GM12878 (cell line): ENCODE measurements at regions not wholly inside any gene's neighbourhood (a gene's known extent, or its start where the extent isn't known, plus 50 kb on each side); places are given as distances from the start of the nearest gene placed in this dataset.

ENCODE experiments used
- ATAC-seq: fragments of 200-7000 bp; cut with Tn5 transposase; 3 replicates; pipeline ENCODE4 v1.9.1; 2020; ENCODE audit warnings: mild to moderate bottlenecking, moderate library complexity
- BruUV-seq: library from RNA; stranded (reverse); fragments of 400-500 nt; replicated peaks from 2 replicates; lab custom pipeline; 2021; lab: Mats Ljungman, UMichigan
- CTCF ChIA-PET: fragments of 300-600 bp; sonication (Branson Sonifier 250); formaldehyde crosslinking; extraction: SDS; loops from one replicate; lab custom pipeline; 2021; ENCODE audit warnings: inconsistent platforms; lab: Yijun Ruan, JAX
- POLR2A ChIA-PET: fragments of 350-600 bp; formaldehyde crosslinking; extraction: SDS; loops from one replicate; lab custom pipeline; 2021; ENCODE audit warnings: inconsistent platforms; lab: Charles Lee
- RAD21 ChIA-PET: fragments of 300-600 bp; sonication (Branson Sonifier 250); formaldehyde crosslinking; loops from one replicate; lab custom pipeline; 2023; ENCODE audit warnings: antibody characterized with exemption; ENCODE audit not compliant: unreplicated experiment; lab: Charles Lee
- SMC1A ChIA-PET: fragments of 300-600 bp; sonication (Branson Sonifier 250); formaldehyde crosslinking; loops from one replicate; lab custom pipeline; 2023; ENCODE audit not compliant: unreplicated experiment, uncharacterized antibody; lab: Charles Lee
- DNase-seq: peaks from one replicate; pipeline ENCODE4 v3.0.0-alpha.2; 2011; ENCODE audit warnings: low read depth, low spot score
- FAIRE-seq: peaks from 3 replicates; lab custom pipeline; 2011; peaks lifted over from hg19 to GRCh38; lab: Jason Lieb, UNC
- H2AFZ ChIP-seq: 2 replicates; pipeline ENCODE4 v1.6.0; 2011; ENCODE audit warnings: low read depth, low read length, control low read depth; ENCODE audit not compliant: control insufficient read depth
- H3K27ac ChIP-seq: 2 replicates; pipeline ENCODE4 v1.5.1; 2011; ENCODE audit warnings: control low read depth; ENCODE audit not compliant: control insufficient read depth, insufficient read depth
- H3K27me3 ChIP-seq, 2 experiments: replicated peaks in 1 of 2; 2 replicates each; pipeline versions ENCODE4 v1.6.0 to v1.6.1; 2011; ENCODE audit warnings: low read length in 1 of 2; ENCODE audit not compliant: control insufficient read depth in 2 of 2, insufficient read depth in 2 of 2
- H3K36me3 ChIP-seq, 2 experiments: 2 replicates each; pipeline ENCODE4 v1.5.1; 2011; ENCODE audit warnings: low read length in 1 of 2; ENCODE audit not compliant: control insufficient read depth in 2 of 2, insufficient read depth in 2 of 2
- H3K4me1 ChIP-seq: 2 replicates; pipeline ENCODE4 v1.6.1; 2011; ENCODE audit warnings: mild to moderate bottlenecking, low read length, moderate library complexity, mixed read lengths; ENCODE audit not compliant: control insufficient read depth, insufficient read depth
- H3K4me2 ChIP-seq: 2 replicates; pipeline ENCODE4 v1.6.0; 2011; ENCODE audit warnings: control low read depth; ENCODE audit not compliant: control insufficient read depth, insufficient read depth
- H3K4me3 ChIP-seq: fragments of 200-600 bp; sonication (generic); 2 replicates; pipeline ENCODE4 v1.5.1; 2016
- H3K79me2 ChIP-seq: 2 replicates; pipeline ENCODE4 v1.6.0; 2011; ENCODE audit warnings: low read length; ENCODE audit not compliant: control insufficient read depth, insufficient read depth
- H3K9ac ChIP-seq: 2 replicates; pipeline ENCODE4 v1.8.0; 2011; ENCODE audit warnings: low read length, control low read depth, mixed read lengths; ENCODE audit not compliant: control insufficient read depth, insufficient read depth
- H3K9me3 ChIP-seq: replicated peaks from 3 replicates; pipeline ENCODE4 v1.5.1; 2011; ENCODE audit warnings: mild to moderate bottlenecking, low read length; ENCODE audit not compliant: control insufficient read depth, insufficient read depth
- H4K20me1 ChIP-seq: 2 replicates; pipeline ENCODE4 v1.6.0; 2011; ENCODE audit not compliant: control insufficient read depth, insufficient read depth
- ATF3 ChIP-seq: IDR thresholded peaks from 2 replicates; pipeline ENCODE4 v1.6.1; 2011; ENCODE audit warnings: low read depth, mild to moderate bottlenecking, low read length, moderate library complexity, borderline replicate concordance; ENCODE audit errors: extremely low read depth
- FOS ChIP-seq: IDR thresholded peaks from 3 replicates; pipeline ENCODE4 v1.6.1; 2011; ENCODE audit warnings: borderline replicate concordance; ENCODE audit not compliant: insufficient read length; ENCODE audit errors: extremely low read depth
- FOXK2 ChIP-seq: fragments of 450-650 bp; IDR thresholded peaks from 2 replicates; pipeline ENCODE4 v1.6.1; 2017; ENCODE audit warnings: mild to moderate bottlenecking, moderate library complexity
- FOXM1 ChIP-seq: IDR thresholded peaks from 2 replicates; pipeline ENCODE4 v1.6.1; 2012; ENCODE audit warnings: low read depth, mild to moderate bottlenecking, inconsistent platforms, low read length, moderate library complexity
- GABPA ChIP-seq: IDR thresholded peaks from 2 replicates; pipeline ENCODE4 v1.6.1; 2014; ENCODE audit warnings: antibody characterized with exemption, low read depth, mild to moderate bottlenecking, inconsistent platforms
- HDGF ChIP-seq: fragments of 450-650 bp; IDR thresholded peaks from 2 replicates; pipeline ENCODE4 v1.6.1; 2016; ENCODE audit warnings: antibody characterized with exemption
- JUNB ChIP-seq: IDR thresholded peaks from 2 replicates; pipeline ENCODE4 v1.6.1; 2016; ENCODE audit warnings: antibody characterized with exemption, mild to moderate bottlenecking
- KLF5 ChIP-seq: fragments of 450-650 bp; IDR thresholded peaks from 2 replicates; pipeline ENCODE4 v1.6.1; 2014; ENCODE audit warnings: mild to moderate bottlenecking; ENCODE audit not compliant: partially characterized antibody
- MEF2A ChIP-seq: IDR thresholded peaks from 2 replicates; pipeline ENCODE4 v1.6.1; 2011; ENCODE audit warnings: low read depth, mild to moderate bottlenecking, low read length, moderate library complexity; ENCODE audit not compliant: insufficient read depth
- PKNOX1 ChIP-seq: fragments of 450-650 bp; IDR thresholded peaks from 2 replicates; pipeline ENCODE4 v1.6.1; 2016; ENCODE audit warnings: mild to moderate bottlenecking
- RUNX3 ChIP-seq: IDR thresholded peaks from 2 replicates; pipeline ENCODE4 v1.6.1; 2012; ENCODE audit warnings: low read length, inconsistent platforms
- SIX5 ChIP-seq: IDR thresholded peaks from 2 replicates; pipeline ENCODE4 v1.6.1; 2011; ENCODE audit warnings: mild to moderate bottlenecking, low read depth, low read length, moderate library complexity; ENCODE audit not compliant: severe bottlenecking
- SPI1 ChIP-seq: IDR thresholded peaks from 2 replicates; pipeline ENCODE4 v1.6.1; 2011; ENCODE audit warnings: low read depth, mild to moderate bottlenecking, low read length, moderate library complexity, borderline replicate concordance; ENCODE audit not compliant: insufficient read depth
- SUZ12 ChIP-seq: fragments of 200-600 bp; sonication (generic); IDR thresholded peaks from one replicate; pipeline ENCODE4 v1.6.1; 2018; ENCODE audit warnings: antibody characterized with exemption, mild to moderate bottlenecking; ENCODE audit not compliant: unreplicated experiment
- WRNIP1 ChIP-seq: IDR thresholded peaks from 2 replicates; pipeline ENCODE4 v1.6.1; 2011; ENCODE audit warnings: low read depth, low read length, improper control_type of control experiment, borderline replicate concordance
- WGBS: methylation state at CpG from one replicate; pipeline ENCODE4 v1.1.6; 2016; ENCODE audit warnings: low lambda C conversion rate; ENCODE audit not compliant: insufficient replicate concordance, insufficient coverage; ENCODE audit errors: missing lambda C conversion rate; 5-methylcytosine and 5-hydroxymethylcytosine counted together
- in situ Hi-C: fragments of 300-500 bp; cut with MboI; formaldehyde crosslinking; loops from 9 replicates; pipeline ENCODE4 v1.14.3; 2018; ENCODE audit warnings: mixed read lengths
- intact Hi-C: fragments of 100-400 bp; cut with micrococcal nuclease; formaldehyde crosslinking; loops from one replicate; pipeline ENCODE4 v1.14.2; 2022; ENCODE audit not compliant: unreplicated experiment
- TF ChIP-seq, protein P1 (sequence below): fragments of 450-650 bp; IDR thresholded peaks from 2 replicates; pipeline ENCODE4 v1.6.1; 2017; ENCODE audit warnings: mild to moderate bottlenecking
- TF ChIP-seq, protein P2 (sequence below): fragments of 450-650 bp; formaldehyde crosslinking; IDR thresholded peaks from 2 replicates; pipeline ENCODE4 v1.4.0; 2020; ENCODE audit warnings: mild to moderate bottlenecking, moderate library complexity

- no peak for TF ChIP-seq ATF3
These were observed 66.5 kb downstream of the FAM9B start (continued) for GRCh38 chrX:8967461-8967860.

- H4K20me1 ChIP-seq: no peaks in the 10 kb centered on the region
- ATAC-seq (no peak), FAIRE-seq (no peak), DNase-seq (no peak)
- no peak overlapping the region for H2AFZ ChIP-seq
- H3K9me3 ChIP-seq: no peaks in the 10 kb centered on the region
- H3K4me3 ChIP-seq: no peak overlapping the region
- H3K27ac ChIP-seq: no peak overlapping the region
- H3K36me3 ChIP-seq: no peaks in the 10 kb centered on the region
- in situ Hi-C loops: no loop called here
- intact Hi-C loops: loop anchor here (10.0 kb wide), 1 partner anchor 1014 kb away; no protein-coding TSS in a partner anchor
- H3K79me2 ChIP-seq: no peaks in the 10 kb centered on the region
- H3K27me3 ChIP-seq: no peaks in the 10 kb centered on the region
- ChIA-PET RAD21 (no interaction called here), SMC1A (no interaction called here), POLR2A (no interaction called here), CTCF (no interaction called here)
- 0% methylated on average over 3 of the region's 3 CpGs for WGBS
- H3K4me2 ChIP-seq: no peak overlapping the region
- no peak overlapping the region for H3K9ac ChIP-seq
- no peaks in the 10 kb centered on the region for H3K4me1 ChIP-seq
- no TSS peak for BruUV-seq
- TF ChIP-seq KLF5: no peak
- TF ChIP-seq, protein P1, sequence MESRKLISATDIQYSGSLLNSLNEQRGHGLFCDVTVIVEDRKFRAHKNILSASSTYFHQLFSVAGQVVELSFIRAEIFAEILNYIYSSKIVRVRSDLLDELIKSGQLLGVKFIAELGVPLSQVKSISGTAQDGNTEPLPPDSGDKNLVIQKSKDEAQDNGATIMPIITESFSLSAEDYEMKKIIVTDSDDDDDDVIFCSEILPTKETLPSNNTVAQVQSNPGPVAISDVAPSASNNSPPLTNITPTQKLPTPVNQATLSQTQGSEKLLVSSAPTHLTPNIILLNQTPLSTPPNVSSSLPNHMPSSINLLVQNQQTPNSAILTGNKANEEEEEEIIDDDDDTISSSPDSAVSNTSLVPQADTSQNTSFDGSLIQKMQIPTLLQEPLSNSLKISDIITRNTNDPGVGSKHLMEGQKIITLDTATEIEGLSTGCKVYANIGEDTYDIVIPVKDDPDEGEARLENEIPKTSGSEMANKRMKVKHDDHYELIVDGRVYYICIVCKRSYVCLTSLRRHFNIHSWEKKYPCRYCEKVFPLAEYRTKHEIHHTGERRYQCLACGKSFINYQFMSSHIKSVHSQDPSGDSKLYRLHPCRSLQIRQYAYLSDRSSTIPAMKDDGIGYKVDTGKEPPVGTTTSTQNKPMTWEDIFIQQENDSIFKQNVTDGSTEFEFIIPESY: no peak
- no peak for TF ChIP-seq SUZ12
- no peak for TF ChIP-seq FOXK2
- TF ChIP-seq SIX5: no peak
- TF ChIP-seq, protein P2, sequence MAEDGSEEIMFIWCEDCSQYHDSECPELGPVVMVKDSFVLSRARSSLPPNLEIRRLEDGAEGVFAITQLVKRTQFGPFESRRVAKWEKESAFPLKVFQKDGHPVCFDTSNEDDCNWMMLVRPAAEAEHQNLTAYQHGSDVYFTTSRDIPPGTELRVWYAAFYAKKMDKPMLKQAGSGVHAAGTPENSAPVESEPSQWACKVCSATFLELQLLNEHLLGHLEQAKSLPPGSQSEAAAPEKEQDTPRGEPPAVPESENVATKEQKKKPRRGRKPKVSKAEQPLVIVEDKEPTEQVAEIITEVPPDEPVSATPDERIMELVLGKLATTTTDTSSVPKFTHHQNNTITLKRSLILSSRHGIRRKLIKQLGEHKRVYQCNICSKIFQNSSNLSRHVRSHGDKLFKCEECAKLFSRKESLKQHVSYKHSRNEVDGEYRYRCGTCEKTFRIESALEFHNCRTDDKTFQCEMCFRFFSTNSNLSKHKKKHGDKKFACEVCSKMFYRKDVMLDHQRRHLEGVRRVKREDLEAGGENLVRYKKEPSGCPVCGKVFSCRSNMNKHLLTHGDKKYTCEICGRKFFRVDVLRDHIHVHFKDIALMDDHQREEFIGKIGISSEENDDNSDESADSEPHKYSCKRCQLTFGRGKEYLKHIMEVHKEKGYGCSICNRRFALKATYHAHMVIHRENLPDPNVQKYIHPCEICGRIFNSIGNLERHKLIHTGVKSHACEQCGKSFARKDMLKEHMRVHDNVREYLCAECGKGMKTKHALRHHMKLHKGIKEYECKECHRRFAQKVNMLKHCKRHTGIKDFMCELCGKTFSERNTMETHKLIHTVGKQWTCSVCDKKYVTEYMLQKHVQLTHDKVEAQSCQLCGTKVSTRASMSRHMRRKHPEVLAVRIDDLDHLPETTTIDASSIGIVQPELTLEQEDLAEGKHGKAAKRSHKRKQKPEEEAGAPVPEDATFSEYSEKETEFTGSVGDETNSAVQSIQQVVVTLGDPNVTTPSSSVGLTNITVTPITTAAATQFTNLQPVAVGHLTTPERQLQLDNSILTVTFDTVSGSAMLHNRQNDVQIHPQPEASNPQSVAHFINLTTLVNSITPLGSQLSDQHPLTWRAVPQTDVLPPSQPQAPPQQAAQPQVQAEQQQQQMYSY (CRISPR knock-in tag): no peak
- no peak for TF ChIP-seq MEF2A
- no peak for TF ChIP-seq JUNB
- TF ChIP-seq GABPA: no peak
- TF ChIP-seq FOXM1: no peak
- no peak for TF ChIP-seq PKNOX1
- TF ChIP-seq RUNX3: 0 out of 2 replicates have a peak, but pooled peaks have one; percentile 5
- peak; percentile 66; the same call in 1 of the 2 replicates for TF ChIP-seq SPI1
- TF ChIP-seq FOS: no peak
- TF ChIP-seq HDGF: no peak
- TF ChIP-seq WRNIP1: no peak
These were observed 72.9 kb downstream of the FAM9B start for GRCh38 chrX:8960957-8961468.
